DND-41 (cell line): ENCODE measurements at regions not wholly inside any gene's neighbourhood (a gene's known extent, or its start where the extent isn't known, plus 50 kb on each side); places are given as distances from the start of the nearest gene placed in this dataset.

Source experiments
- ATAC-seq: fragments of 200-7000 bp; cut with Tn5 transposase; 3 replicates; pipeline ENCODE4 v1.9.1; 2021; ENCODE audit warnings: low read depth; ENCODE audit not compliant: insufficient read depth
- DNase-seq: peaks from one replicate; pipeline ENCODE4 v3.0.0-alpha.2; 2020
- H2AFZ ChIP-seq: 2 replicates; pipeline ENCODE4 v1.6.0; 2012; ENCODE audit warnings: low read depth, low read length
- H3K27ac ChIP-seq: 2 replicates; pipeline ENCODE4 v1.5.1; 2012; ENCODE audit warnings: low read length, inconsistent platforms
- H3K27me3 ChIP-seq: fragments of 200-600 bp; sonication (generic); 2 replicates; pipeline ENCODE4 v1.6.0; 2012; ENCODE audit warnings: low read length, mild to moderate bottlenecking, inconsistent platforms; ENCODE audit not compliant: insufficient read depth, poor library complexity
- H3K36me3 ChIP-seq: 2 replicates; pipeline ENCODE4 v1.5.1; 2012; ENCODE audit warnings: low read length, inconsistent platforms; ENCODE audit not compliant: insufficient read depth
- H3K4me1 ChIP-seq: 2 replicates; pipeline ENCODE4 v1.5.1; 2012; ENCODE audit warnings: mild to moderate bottlenecking, low read length; ENCODE audit not compliant: insufficient read depth
- H3K4me2 ChIP-seq: 2 replicates; pipeline ENCODE4 v1.6.0; 2012; ENCODE audit warnings: mild to moderate bottlenecking, moderate library complexity, low read length, inconsistent platforms; ENCODE audit not compliant: insufficient read depth
- H3K4me3 ChIP-seq, 2 experiments: fragments of 200-600 bp in 1 of 2; shearing (Covaris generic) in 1 of 2; 2 replicates each; pipeline ENCODE4 v1.5.1; 2012 to 2016; ENCODE audit warnings: inconsistent platforms in 2 of 2, low read length in 2 of 2, mild to moderate bottlenecking in 2 of 2, low read depth in 1 of 2, moderate library complexity in 1 of 2
- H3K79me2 ChIP-seq: 2 replicates; pipeline ENCODE4 v1.6.0; 2012; ENCODE audit warnings: low read length, inconsistent platforms; ENCODE audit not compliant: insufficient read depth
- H3K9ac ChIP-seq: 2 replicates; pipeline ENCODE4 v1.6.0; 2012; ENCODE audit warnings: low read depth, mild to moderate bottlenecking, inconsistent platforms, low read length, moderate library complexity
- H3K9me3 ChIP-seq: 2 replicates; pipeline ENCODE4 v1.5.1; 2012; ENCODE audit warnings: low read length, moderate library complexity, mild to moderate bottlenecking, inconsistent platforms; ENCODE audit not compliant: insufficient read depth, severe bottlenecking
- H4K20me1 ChIP-seq: 2 replicates; pipeline ENCODE4 v1.6.0; 2012; ENCODE audit warnings: low read length; ENCODE audit not compliant: insufficient read depth
- EZH2 ChIP-seq: IDR thresholded peaks from 3 replicates; pipeline ENCODE4 v1.6.1; 2012; ENCODE audit warnings: borderline replicate concordance, low read depth, mild to moderate bottlenecking, moderate library complexity, low read length, inconsistent platforms; ENCODE audit not compliant: severe bottlenecking
- TF ChIP-seq, protein P1 (sequence below): IDR thresholded peaks from 2 replicates; pipeline ENCODE4 v1.5.1; 2012; ENCODE audit warnings: borderline replicate concordance, low read length, moderate library complexity, mild to moderate bottlenecking; ENCODE audit not compliant: poor library complexity, severe bottlenecking; ENCODE audit errors: extremely low read depth

GRCh38 chr2:188892636-188893035, 81.5 kb upstream of the COL3A1 start:
- Histone ChIP-seq H4K20me1 (no peaks in the 10 kb centered on the region), H3K79me2 (no peaks in the 10 kb centered on the region), H3K27ac (no peak overlapping the region), H3K9ac (no peak overlapping the region), H3K36me3 (no peaks in the 10 kb centered on the region), H3K9me3 (no peaks in the 10 kb centered on the region), H3K4me3 (no peak overlapping the region), H3K4me1 (no peaks in the 10 kb centered on the region), H3K4me2 (no peak overlapping the region), H3K27me3 (no peaks in the 10 kb centered on the region), H2AFZ (no peak overlapping the region)
- ATAC-seq (no peak), DNase-seq (no peak)
- TF ChIP-seq, protein P1, sequence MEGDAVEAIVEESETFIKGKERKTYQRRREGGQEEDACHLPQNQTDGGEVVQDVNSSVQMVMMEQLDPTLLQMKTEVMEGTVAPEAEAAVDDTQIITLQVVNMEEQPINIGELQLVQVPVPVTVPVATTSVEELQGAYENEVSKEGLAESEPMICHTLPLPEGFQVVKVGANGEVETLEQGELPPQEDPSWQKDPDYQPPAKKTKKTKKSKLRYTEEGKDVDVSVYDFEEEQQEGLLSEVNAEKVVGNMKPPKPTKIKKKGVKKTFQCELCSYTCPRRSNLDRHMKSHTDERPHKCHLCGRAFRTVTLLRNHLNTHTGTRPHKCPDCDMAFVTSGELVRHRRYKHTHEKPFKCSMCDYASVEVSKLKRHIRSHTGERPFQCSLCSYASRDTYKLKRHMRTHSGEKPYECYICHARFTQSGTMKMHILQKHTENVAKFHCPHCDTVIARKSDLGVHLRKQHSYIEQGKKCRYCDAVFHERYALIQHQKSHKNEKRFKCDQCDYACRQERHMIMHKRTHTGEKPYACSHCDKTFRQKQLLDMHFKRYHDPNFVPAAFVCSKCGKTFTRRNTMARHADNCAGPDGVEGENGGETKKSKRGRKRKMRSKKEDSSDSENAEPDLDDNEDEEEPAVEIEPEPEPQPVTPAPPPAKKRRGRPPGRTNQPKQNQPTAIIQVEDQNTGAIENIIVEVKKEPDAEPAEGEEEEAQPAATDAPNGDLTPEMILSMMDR = no peak
- no peak for TF ChIP-seq EZH2

DNA sequence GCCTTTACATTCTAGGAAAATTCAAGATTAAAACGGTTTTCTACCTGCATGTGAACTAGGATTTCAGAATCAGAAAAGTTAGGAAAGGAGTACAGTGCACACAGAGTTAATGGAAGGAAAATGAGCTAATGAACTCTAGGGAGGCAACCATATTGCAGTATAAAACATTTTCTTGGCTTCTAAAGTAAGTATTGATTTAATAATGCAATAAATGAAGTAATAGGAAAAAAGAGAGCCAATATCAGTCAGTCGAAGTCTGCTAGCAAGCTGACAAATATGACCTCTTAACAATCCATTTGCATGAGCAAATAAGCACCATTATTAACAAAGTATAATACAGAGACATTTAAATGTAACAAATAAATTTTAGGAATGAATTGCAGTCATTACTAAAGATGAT, 80.2 kb upstream of the COL3A1 start:
- H3K9ac ChIP-seq = no peak overlapping the region
- H2AFZ ChIP-seq = no peak overlapping the region
- H3K27me3 ChIP-seq = no peaks in the 10 kb centered on the region
- no peak overlapping the region for H3K4me3 ChIP-seq
- H3K36me3 ChIP-seq = no peaks in the 10 kb centered on the region
- no peaks in the 10 kb centered on the region for H3K9me3 ChIP-seq
- ATAC-seq (no peak), DNase-seq (no peak)
- no peaks in the 10 kb centered on the region for H4K20me1 ChIP-seq
- no peaks in the 10 kb centered on the region for H3K79me2 ChIP-seq
- H3K4me1 ChIP-seq = no peaks in the 10 kb centered on the region
- no peak overlapping the region for H3K4me2 ChIP-seq
- no peak for TF ChIP-seq EZH2
- TF ChIP-seq, protein P1 = no peak
- H3K27ac ChIP-seq = no peak overlapping the region

GRCh38 chr2:188894979-188895378, 79.2 kb upstream of the COL3A1 start:
- Histone ChIP-seq H3K4me3 (no peak overlapping the region), H2AFZ (no peak overlapping the region)

More at GRCh38 chr2:188894979-188895378, 79.2 kb upstream of the COL3A1 start:
- no peak overlapping the region for H3K9ac ChIP-seq
- H4K20me1 ChIP-seq = no peaks in the 10 kb centered on the region
- H3K4me2 ChIP-seq = no peak overlapping the region
- H3K36me3 ChIP-seq = no peaks in the 10 kb centered on the region
- ATAC-seq (no peak), DNase-seq (no peak)
- H3K27me3 ChIP-seq = no peaks in the 10 kb centered on the region
- no peaks in the 10 kb centered on the region for H3K9me3 ChIP-seq
- H3K79me2 ChIP-seq = no peaks in the 10 kb centered on the region
- no peak overlapping the region for H3K27ac ChIP-seq
- no peaks in the 10 kb centered on the region for H3K4me1 ChIP-seq
- TF ChIP-seq, protein P1 = no peak
- no peak for TF ChIP-seq EZH2
